Spinal cord (tissue), 9 donors: ENCODE measurements at regions not wholly inside any gene's neighbourhood (a gene's known extent, or its start where the extent isn't known, plus 50 kb on each side); places are given as distances from the start of the nearest gene placed in this dataset.

Experiments used
- DNase-seq, 6 donors: peaks; one replicate each; pipeline versions ENCODE4 v3.0.0 to v3.0.0-alpha.2; 2013 to 2015; ENCODE audit warnings: low spot score in 6 of 6, low read depth in 4 of 6
- H3K27ac ChIP-seq: one replicate; pipeline ENCODE4 v1.5.1; 2013; ENCODE audit warnings: low read depth, low read length, control low read depth
- H3K27me3 ChIP-seq: one replicate; pipeline ENCODE4 v1.6.1; 2013; ENCODE audit warnings: low read length; ENCODE audit not compliant: control insufficient read depth, insufficient read depth
- H3K36me3 ChIP-seq: one replicate; pipeline ENCODE4 v1.6.1; 2013; ENCODE audit warnings: low read length; ENCODE audit not compliant: control insufficient read depth, insufficient read depth
- H3K4me1 ChIP-seq: one replicate; pipeline ENCODE4 v1.6.1; 2013; ENCODE audit warnings: low read length; ENCODE audit not compliant: control insufficient read depth, insufficient read depth
- H3K4me3 ChIP-seq: one replicate; pipeline ENCODE4 v1.5.1; 2013; ENCODE audit warnings: low read depth, low read length, control low read depth
- H3K9me3 ChIP-seq: one replicate; pipeline ENCODE4 v1.6.1; 2013; ENCODE audit warnings: low read length; ENCODE audit not compliant: control insufficient read depth, insufficient read depth
- WGBS: methylation state at CpG from one replicate; pipeline ENCODE4 v1.1.5; 2013; ENCODE audit warnings: missing lambda C conversion rate; ENCODE audit not compliant: insufficient coverage; 5-methylcytosine and 5-hydroxymethylcytosine counted together
- donor health status: healthy.

DNA sequence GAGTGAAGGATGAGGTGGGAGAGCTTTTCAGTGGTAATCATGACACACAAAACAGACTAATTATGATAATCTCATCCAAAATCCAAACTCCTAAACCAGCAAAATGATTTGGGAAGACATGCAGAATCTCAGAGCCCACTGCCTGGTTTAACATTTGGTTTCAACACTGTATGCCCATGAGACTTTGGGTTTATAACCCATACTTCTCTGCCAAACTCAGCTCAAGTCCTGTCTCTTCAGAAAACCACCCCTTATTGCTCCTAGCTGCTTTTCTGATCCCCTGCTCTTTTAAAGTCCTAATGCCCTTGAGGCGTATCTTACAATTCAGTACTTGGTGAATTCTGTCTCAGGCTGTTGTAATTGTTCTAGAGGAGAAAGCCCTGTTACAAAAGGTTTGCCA is 593.0 kb upstream of the ID2 start:
- DNase-seq, result no peak
- Histone ChIP-seq H3K4me3 (no peak overlapping the region), H3K27ac (no peak overlapping the region), H3K36me3 (no peaks in the 10 kb centered on the region), H3K9me3 (no peaks in the 10 kb centered on the region), H3K27me3 (no peaks in the 10 kb centered on the region), H3K4me1 (no peaks in the 10 kb centered on the region)
- WGBS, result no CpG with 5 or more reads among the region's 1 CpG

DNA sequence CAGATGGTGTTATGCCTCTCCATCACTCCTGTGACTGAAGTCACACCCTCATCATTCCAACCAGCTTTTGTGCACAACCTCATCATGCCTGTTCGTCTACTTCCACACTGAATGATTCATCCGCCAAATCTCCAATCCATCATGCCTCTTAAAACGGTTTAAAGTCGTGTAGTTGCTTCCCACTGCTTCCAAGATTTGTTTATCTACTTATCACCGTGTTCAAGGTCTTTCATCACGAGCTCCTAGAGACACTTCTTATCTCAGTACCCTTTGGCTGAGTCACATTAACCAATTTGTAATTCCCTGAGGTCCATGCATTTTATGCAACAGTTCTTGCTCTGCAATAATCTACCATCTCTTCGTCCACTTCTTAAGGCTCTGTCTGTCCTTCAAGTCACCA is 592.3 kb upstream of the ID2 start:
- no peak overlapping the region for H3K4me3 ChIP-seq
- DNase-seq, result no peak
- H3K36me3 ChIP-seq, result no peaks in the 10 kb centered on the region
- H3K9me3 ChIP-seq, result no peaks in the 10 kb centered on the region
- H3K4me1 ChIP-seq, result no peaks in the 10 kb centered on the region
- 94% methylated on average over 7 of the region's 7 CpGs for WGBS
- H3K27me3 ChIP-seq, result no peaks in the 10 kb centered on the region
- no peak overlapping the region for H3K27ac ChIP-seq

DNA sequence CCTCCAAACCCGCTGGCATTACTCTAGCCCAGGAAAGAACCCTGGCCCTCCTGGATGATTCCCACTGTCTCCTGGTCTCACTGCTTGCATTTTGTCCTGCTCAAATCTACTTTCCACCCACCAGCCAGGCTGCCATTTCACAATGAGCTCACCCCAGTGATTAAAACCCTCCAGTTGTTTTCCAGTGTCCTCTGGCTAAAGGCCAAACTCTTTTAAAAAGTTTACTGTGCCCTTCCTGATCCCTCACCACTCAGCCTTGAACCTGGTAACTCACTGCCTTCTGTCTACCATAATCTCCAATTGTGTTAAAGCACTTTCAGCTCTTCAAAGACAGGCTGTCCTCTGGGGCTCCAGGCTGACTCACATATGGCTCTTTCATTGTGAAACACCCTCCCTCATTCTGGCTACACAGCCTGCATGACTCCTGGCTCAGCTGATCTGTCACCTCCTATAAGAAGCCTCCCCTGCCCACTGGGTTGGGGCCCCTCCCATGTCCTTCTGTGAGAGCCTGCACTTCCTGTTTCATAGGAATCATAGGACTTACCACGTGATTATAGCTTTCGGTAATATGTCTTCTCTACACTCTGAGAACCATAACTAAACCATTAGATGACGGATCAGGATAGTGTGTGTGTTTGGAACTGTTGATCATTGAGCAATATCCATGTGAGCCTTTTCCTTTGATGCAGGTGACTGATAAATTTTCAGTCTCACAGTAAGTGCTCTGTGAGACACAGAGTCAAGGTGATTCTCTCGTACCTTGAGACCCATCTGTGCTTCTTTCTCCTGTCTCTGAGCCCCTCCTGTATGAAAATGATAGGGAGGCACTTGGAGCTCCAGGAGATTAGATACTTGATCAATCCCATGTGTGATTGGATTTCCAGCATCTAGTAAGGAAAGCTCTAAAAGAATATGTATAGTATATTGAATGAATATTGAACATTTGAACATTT is 590.8 kb upstream of the ID2 start:
- Histone ChIP-seq H3K4me1 (no peaks in the 10 kb centered on the region), H3K36me3 (no peaks in the 10 kb centered on the region), H3K27me3 (no peaks in the 10 kb centered on the region), H3K9me3 (no peaks in the 10 kb centered on the region), H3K4me3 (no peak overlapping the region), H3K27ac (no peak overlapping the region)
- WGBS, result 100% methylated on average over 1 of the region's 5 CpGs
- no peak for DNase-seq

DNA sequence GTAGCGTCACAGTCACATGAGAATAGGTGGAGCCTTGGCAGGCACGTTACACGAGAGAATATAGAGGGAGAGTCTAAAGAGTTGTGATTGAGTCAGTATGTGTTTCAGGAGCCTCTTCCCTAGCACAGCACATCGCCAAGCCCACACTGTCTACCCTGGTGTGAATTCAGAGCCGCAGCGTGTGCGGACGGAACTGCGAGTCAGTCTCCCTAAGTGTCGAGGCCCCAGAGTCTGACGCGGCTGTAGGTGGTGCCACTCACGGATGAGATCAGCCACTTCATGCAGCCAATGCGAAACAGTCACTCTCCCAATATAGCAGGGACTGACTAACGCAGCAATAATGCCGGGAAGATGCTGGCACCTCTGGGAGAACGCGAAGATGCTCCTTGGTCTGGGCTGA is 587.3 kb upstream of the ID2 start:
- H3K36me3 ChIP-seq, result no peaks in the 10 kb centered on the region
- DNase-seq, result no peak
- H3K4me1 ChIP-seq, result no peaks in the 10 kb centered on the region
- no peaks in the 10 kb centered on the region for H3K9me3 ChIP-seq
- H3K27me3 ChIP-seq, result no peaks in the 10 kb centered on the region
- no peak overlapping the region for H3K4me3 ChIP-seq
- WGBS, result 77% methylated on average over 12 of the region's 18 CpGs
- no peak overlapping the region for H3K27ac ChIP-seq

DNA sequence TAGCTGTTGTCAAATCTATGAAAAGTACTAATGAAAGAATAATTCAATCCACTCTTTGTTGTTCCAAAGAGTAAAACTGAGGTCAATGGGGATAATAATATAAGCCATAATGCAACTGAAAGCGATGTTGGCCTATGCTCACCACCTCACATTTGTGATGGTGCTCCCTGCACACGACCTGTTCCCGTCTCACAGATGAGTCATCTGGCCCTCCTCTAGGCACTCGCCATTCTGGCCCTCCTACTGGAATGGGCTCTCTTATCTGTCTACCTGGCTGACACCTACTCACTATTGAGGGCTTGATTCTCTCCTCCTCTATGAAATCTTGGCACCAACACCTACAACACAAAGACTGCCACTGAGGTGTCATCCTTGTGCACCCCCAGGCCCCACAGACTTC is 585.9 kb upstream of the ID2 start:
- WGBS, result 100% methylated on average over 4 of the region's 4 CpGs
- DNase-seq, result no peak
- H3K9me3 ChIP-seq, result no peaks in the 10 kb centered on the region

DNA sequence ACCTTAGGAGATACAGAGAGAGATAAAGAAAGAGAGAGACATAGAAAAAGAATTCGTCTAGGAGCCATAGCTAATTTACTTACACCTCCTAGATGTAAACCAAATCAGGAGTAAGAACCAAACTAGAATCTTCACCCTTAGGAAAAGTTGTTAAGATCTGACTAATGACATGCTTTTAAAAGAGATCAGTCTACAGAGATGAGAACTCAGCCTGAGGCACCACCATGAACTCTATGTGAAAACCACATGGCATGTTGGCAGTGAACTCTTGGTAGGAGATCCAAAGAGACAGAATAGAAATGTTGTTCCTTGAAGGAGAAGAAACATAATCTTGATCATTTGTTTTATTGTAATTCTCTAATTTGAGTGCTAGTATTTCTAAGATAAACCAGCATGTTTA is 585.4 kb upstream of the ID2 start:
- Histone ChIP-seq H3K27ac (no peak overlapping the region), H3K9me3 (no peaks in the 10 kb centered on the region), H3K4me1 (no peaks in the 10 kb centered on the region), H3K4me3 (no peak overlapping the region), H3K27me3 (no peaks in the 10 kb centered on the region), H3K36me3 (no peaks in the 10 kb centered on the region)
- DNase-seq, result no peak
- WGBS, result no CpG with 5 or more reads among the region's 1 CpG

More for the DNA sequence above, 585.9 kb upstream of the ID2 start:
- Histone ChIP-seq H3K36me3 (no peaks in the 10 kb centered on the region), H3K27ac (no peak overlapping the region), H3K4me1 (no peaks in the 10 kb centered on the region), H3K27me3 (no peaks in the 10 kb centered on the region), H3K4me3 (no peak overlapping the region)

DNA sequence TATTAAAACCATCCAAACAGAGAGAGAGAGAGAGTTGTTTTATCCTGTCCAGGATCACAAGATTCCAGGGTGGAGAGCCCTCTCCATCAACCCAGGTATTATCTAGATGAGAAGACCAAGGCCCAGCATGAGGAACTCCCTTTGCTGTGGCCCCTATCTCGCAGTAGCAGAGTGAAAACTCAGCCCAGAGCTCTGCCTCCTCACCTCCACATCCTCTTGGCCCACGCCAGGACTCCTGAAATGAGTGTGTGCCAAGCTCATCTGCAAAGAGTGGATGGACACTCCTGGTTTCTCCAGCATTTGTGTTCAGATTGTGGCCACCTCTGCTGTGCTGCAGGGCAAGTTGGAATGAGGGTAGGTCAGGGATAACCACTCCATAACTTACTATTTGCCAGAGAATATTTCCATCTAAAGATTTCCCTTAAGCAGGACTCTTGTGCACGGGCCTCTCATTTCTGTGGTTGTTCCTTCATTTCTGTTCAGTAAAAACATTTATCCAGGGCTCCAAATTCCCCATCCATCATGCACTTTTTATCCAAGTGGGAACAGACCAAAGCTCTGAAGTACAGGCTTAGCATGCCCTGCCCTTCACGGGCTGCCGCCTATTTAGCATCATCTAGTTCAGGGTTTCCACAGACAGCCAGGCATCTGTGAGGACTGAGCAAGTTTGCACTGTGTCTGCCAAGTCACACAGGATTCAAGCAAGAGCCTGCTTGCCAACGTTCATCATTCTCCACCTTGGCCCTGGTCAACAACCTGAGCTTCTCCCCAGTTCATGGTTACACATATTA is 583.2 kb upstream of the ID2 start:
- 94% methylated on average over 5 of the region's 6 CpGs for WGBS

DNA sequence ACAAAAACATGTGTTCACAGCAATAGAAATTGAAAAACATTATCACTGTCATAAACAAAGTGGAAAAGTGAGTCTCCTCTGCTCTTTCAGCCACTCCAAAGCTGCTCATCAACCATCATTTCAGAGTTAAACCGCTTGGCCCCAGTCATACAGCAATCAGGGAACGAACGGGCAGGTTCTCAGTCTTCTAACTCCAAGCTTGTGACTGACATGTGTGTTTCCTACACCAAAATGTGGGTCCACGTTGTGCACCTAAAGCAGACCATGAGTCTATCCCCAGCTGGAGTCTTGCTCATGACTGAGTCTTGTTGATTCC is 582.6 kb upstream of the ID2 start:
- H3K4me3 ChIP-seq, result no peak overlapping the region
- no peaks in the 10 kb centered on the region for H3K27me3 ChIP-seq
- H3K4me1 ChIP-seq, result no peaks in the 10 kb centered on the region
- no peak overlapping the region for H3K27ac ChIP-seq
- WGBS, result 93% methylated on average over 4 of the region's 4 CpGs
- H3K9me3 ChIP-seq, result no peaks in the 10 kb centered on the region
- H3K36me3 ChIP-seq, result no peaks in the 10 kb centered on the region
- no peak for DNase-seq

More for the DNA sequence above, 583.2 kb upstream of the ID2 start:
- Histone ChIP-seq H3K27me3 (no peaks in the 10 kb centered on the region), H3K9me3 (no peaks in the 10 kb centered on the region), H3K27ac (no peak overlapping the region), H3K4me1 (no peaks in the 10 kb centered on the region), H3K36me3 (no peaks in the 10 kb centered on the region), H3K4me3 (no peak overlapping the region)
- no peak for DNase-seq

DNA sequence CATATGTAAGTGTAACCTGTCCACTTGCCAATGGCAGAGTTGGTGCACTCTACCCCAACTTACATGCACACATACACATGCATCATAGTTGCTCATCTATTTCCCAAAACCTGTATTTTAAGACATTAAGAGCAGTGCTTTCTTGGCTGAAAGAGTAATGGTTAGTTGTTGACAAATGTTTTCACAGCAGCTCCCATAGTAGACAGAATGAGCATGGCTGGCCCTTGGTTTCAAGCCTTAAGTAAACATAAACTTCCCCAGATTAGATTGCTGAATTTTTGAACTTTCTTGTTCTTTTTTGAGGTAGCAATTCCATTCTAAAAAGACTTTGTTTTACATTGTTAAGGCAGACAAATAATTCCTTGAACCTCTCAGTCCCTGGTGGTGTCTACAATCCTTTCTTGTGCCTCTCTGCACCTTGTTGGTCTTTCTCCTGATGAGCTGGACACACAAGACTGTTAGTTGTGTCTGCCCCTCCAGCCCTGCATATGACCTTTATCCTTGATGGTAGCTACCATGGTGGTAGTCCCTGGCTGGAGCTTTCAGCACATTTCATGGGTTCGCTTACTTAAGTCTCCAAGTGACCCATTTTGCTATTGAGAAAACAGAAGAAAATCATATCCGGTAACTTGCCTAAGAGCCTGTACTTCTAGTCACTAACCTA is 580.1 kb upstream of the ID2 start:
- Histone ChIP-seq H3K27ac (no peak overlapping the region), H3K4me3 (no peak overlapping the region), H3K36me3 (no peaks in the 10 kb centered on the region), H3K9me3 (no peaks in the 10 kb centered on the region), H3K4me1 (no peaks in the 10 kb centered on the region), H3K27me3 (no peaks in the 10 kb centered on the region)
- DNase-seq, result no peak
- 94% methylated on average over 2 of the region's 2 CpGs for WGBS
